A673 (cell line): ENCODE measurements at regions not wholly inside any gene's neighbourhood (a gene's known extent, or its start where the extent isn't known, plus 50 kb on each side); places are given as distances from the start of the nearest gene placed in this dataset.

Source experiments
- EZH2 ChIP-seq: fragments of 200-600 bp; sonication (generic); IDR thresholded peaks from 2 replicates; pipeline ENCODE4 v1.6.1; 2017; ENCODE audit warnings: borderline replicate concordance, low read depth, mild to moderate bottlenecking, mixed read lengths, antibody characterized with exemption, low read length; ENCODE audit not compliant: poor library complexity, severe bottlenecking
- TF ChIP-seq, protein P1 (sequence below): fragments of 300-800, 200-600 bp; sonication (generic); conservative IDR thresholded peaks from 2 replicates; pipeline ENCODE4 v1.5.1; 2017; ENCODE audit warnings: low read depth, mild to moderate bottlenecking, antibody characterized with exemption, low read length, moderate library complexity, mixed read lengths

DNA sequence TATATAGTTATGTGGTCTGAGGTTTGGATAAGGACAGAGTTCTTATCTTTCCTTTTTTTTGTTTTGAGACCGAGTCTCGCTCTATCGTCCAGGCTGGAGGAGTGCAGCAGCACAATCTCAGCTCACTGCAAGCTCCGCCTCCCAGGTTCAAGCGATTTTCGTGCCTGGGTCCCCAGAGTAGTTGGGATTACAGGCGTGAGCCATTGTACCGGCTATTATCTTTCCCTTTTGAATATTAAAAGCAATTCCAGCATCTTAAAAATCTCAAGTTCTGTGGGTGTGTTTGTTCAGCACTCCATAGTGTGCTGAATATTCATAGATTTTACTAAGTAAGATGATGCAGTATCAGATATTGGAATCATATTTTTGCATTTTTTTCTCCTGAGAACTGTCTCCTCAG, 404.4 kb upstream of the RGS6 start:
- no peak for TF ChIP-seq EZH2
- TF ChIP-seq, protein P1, sequence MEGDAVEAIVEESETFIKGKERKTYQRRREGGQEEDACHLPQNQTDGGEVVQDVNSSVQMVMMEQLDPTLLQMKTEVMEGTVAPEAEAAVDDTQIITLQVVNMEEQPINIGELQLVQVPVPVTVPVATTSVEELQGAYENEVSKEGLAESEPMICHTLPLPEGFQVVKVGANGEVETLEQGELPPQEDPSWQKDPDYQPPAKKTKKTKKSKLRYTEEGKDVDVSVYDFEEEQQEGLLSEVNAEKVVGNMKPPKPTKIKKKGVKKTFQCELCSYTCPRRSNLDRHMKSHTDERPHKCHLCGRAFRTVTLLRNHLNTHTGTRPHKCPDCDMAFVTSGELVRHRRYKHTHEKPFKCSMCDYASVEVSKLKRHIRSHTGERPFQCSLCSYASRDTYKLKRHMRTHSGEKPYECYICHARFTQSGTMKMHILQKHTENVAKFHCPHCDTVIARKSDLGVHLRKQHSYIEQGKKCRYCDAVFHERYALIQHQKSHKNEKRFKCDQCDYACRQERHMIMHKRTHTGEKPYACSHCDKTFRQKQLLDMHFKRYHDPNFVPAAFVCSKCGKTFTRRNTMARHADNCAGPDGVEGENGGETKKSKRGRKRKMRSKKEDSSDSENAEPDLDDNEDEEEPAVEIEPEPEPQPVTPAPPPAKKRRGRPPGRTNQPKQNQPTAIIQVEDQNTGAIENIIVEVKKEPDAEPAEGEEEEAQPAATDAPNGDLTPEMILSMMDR, result no peak
